Lower lobe of right lung (tissue), 2 donors: ENCODE measurements at regions not wholly inside any gene's neighbourhood (a gene's known extent, or its start where the extent isn't known, plus 50 kb on each side); places are given as distances from the start of the nearest gene placed in this dataset.

Source experiments
- ATAC-seq, 2 donors: fragments of 200-7000 bp; cut with Tn5 transposase; one replicate each; pipeline ENCODE4 v1.9.1; 2020 to 2022; ENCODE audit warnings: mild to moderate bottlenecking in 2 of 2, moderate library complexity in 2 of 2
- DNase-seq: peaks from one replicate; pipeline ENCODE4 v3.0.0-alpha.2; 2020
- H3K27ac ChIP-seq: fragments of 200-600 bp; one replicate; pipeline ENCODE4 v1.8.0; 2022
- H3K27me3 ChIP-seq: fragments of 200-600 bp; one replicate; pipeline ENCODE4 v1.8.0; 2022; ENCODE audit warnings: low read depth
- H3K36me3 ChIP-seq: fragments of 200-600 bp; one replicate; pipeline ENCODE4 v1.8.0; 2022; ENCODE audit warnings: mild to moderate bottlenecking
- H3K4me1 ChIP-seq: fragments of 200-600 bp; one replicate; pipeline ENCODE4 v1.8.0; 2022
- H3K4me3 ChIP-seq: fragments of 200-600 bp; one replicate; pipeline ENCODE4 v1.8.0; 2022; ENCODE audit warnings: mild to moderate bottlenecking
- H3K9me3 ChIP-seq: fragments of 200-600 bp; one replicate; pipeline ENCODE4 v1.8.0; 2022
- intact Hi-C: fragments of 100-400 bp; cut with DNase I; formaldehyde crosslinking; loops from one replicate; pipeline ENCODE4 v1.11.0; 2022
- TF ChIP-seq, protein P1 (sequence below): fragments of 200-600 bp; IDR thresholded peaks from one replicate; pipeline ENCODE4 v1.8.0; 2022; ENCODE audit warnings: antibody characterized with exemption, mild to moderate bottlenecking
- donor health status: DM: no; HTN: yes; CAD: no; lungs with severe emphysema.

DNA sequence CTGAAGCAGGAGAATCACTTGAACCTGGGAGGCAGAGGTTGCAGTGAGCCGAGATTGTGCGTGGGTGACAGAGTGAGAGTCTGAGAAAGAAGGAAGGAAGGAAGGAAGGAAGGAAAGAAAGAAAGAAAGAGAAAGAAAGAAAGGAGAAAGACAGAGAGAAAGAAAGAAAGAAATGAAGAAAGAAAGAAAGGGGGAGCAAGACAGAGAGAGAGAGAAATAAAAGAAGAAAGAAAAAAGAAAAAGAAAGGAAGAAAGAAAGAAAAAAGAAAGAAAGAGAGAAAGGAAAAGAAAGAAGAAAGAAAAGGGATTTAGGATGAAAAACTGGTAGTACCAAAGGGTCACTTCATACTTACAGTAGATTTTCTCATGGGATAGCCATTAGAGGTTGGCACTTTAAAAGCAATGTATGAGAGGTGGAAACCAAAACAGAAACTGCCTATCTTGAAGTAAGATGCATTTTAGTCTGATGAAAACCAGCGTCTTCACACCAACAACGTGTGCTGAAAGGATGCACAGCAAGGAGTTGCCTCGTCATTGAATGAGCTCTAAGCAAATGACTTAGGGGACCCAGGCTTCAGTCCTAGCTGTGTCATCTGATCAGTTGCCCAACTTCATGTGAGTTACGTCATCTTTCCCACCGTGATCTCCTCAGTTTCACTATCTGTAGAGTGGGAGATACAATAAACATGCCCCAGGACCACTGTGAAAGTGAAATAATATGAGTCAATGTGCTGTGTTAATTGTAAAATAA, 133.9 kb upstream of the NEDD9 start:
- Histone ChIP-seq H3K36me3 (no peaks in the 10 kb centered on the region), H3K9me3 (no peaks in the 10 kb centered on the region), H3K4me3 (no peak overlapping the region), H3K27me3 (no peaks in the 10 kb centered on the region), H3K4me1 (peaks cover 77% of the 10 kb centered on the region), H3K27ac (peak overlapping the region; percentile 83)
- ATAC-seq, result peak; percentile 24 to 29
- intact Hi-C loops, result no loop called here
- no peak for DNase-seq
- TF ChIP-seq, protein P1, sequence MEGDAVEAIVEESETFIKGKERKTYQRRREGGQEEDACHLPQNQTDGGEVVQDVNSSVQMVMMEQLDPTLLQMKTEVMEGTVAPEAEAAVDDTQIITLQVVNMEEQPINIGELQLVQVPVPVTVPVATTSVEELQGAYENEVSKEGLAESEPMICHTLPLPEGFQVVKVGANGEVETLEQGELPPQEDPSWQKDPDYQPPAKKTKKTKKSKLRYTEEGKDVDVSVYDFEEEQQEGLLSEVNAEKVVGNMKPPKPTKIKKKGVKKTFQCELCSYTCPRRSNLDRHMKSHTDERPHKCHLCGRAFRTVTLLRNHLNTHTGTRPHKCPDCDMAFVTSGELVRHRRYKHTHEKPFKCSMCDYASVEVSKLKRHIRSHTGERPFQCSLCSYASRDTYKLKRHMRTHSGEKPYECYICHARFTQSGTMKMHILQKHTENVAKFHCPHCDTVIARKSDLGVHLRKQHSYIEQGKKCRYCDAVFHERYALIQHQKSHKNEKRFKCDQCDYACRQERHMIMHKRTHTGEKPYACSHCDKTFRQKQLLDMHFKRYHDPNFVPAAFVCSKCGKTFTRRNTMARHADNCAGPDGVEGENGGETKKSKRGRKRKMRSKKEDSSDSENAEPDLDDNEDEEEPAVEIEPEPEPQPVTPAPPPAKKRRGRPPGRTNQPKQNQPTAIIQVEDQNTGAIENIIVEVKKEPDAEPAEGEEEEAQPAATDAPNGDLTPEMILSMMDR, result no peak

DNA sequence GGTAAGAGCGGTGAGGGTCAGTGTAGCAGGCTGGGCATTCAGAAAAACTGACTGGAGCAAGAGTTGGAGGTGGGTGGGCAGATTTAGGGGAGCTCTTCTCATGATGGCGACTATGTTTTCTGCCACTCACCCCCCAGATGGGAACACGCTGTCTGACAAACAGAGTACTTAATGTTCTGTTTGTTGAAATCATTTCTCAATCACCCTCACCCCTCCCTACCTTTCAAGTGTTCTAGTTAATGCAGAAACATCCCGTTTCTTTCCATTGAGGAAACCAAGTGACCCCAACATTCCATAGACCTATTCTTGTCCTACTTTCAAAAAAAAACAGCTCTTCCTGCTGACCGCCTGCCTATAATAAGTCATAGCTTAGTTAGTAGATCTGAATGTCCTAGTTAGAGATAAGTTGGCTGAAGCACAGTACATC, 132.5 kb upstream of the NEDD9 start:
- no peaks in the 10 kb centered on the region for H3K27me3 ChIP-seq
- H3K27ac ChIP-seq, result peak overlapping the region; percentile 83
- intact Hi-C loops, result no loop called here
- no peaks in the 10 kb centered on the region for H3K36me3 ChIP-seq
- no peaks in the 10 kb centered on the region for H3K9me3 ChIP-seq
- TF ChIP-seq, protein P1, result no peak
- H3K4me3 ChIP-seq, result no peak overlapping the region
- ATAC-seq, result peak; percentile 90 to 92
- peak; percentile 57 for DNase-seq
- peaks cover 68% of the 10 kb centered on the region for H3K4me1 ChIP-seq

GRCh38 chr6:11363881-11364576, 131.6 kb upstream of the NEDD9 start:
- no peak overlapping the region for H3K4me3 ChIP-seq
- TF ChIP-seq, protein P1, result no peak
- peaks cover 66% of the 10 kb centered on the region for H3K4me1 ChIP-seq
- DNase-seq (no peak), ATAC-seq (peak in 1 of 2 donors; percentile 25)
- peak overlapping the region; percentile 83 for H3K27ac ChIP-seq
- no peaks in the 10 kb centered on the region for H3K9me3 ChIP-seq
- no peaks in the 10 kb centered on the region for H3K27me3 ChIP-seq
- no peaks in the 10 kb centered on the region for H3K36me3 ChIP-seq
- intact Hi-C loops, result no loop called here

DNA sequence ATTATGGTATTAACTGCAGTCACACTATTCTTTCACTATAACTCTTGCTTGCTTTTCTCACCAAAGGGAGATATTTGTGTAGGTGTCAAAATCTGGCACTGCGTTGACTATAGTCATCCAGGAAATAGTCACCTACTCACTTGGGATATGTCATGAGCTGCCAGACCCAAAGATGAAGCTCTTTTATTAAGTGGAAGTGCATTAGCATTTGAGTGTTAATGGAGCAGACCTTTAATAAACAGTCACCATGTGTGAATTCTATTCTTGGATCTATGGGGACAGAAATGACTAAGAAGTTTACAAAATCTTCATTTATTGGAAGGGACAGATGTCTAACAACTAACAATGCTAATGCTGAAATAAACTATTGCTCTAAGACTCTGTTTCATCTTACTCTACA, 130.1 kb upstream of the NEDD9 start:
- H3K27ac ChIP-seq, result peak overlapping the region; percentile 38
- intact Hi-C loops, result no loop called here
- no peak for ATAC-seq

GRCh38 chr6:11358904-11359830, 126.7 kb upstream of the NEDD9 start:
- TF ChIP-seq, protein P1, result no peak
- DNase-seq (no peak), ATAC-seq (peak in 1 of 2 donors; percentile 15)
- Histone ChIP-seq H3K27me3 (no peaks in the 10 kb centered on the region), H3K4me3 (no peak overlapping the region), H3K36me3 (no peaks in the 10 kb centered on the region), H3K9me3 (no peaks in the 10 kb centered on the region), H3K27ac (peak overlapping the region; percentile 71), H3K4me1 (peaks cover 50% of the 10 kb centered on the region)
- intact Hi-C loops, result no loop called here

More for the DNA sequence above, 130.1 kb upstream of the NEDD9 start:
- Histone ChIP-seq H3K4me1 (peaks cover 61% of the 10 kb centered on the region), H3K27me3 (no peaks in the 10 kb centered on the region), H3K9me3 (no peaks in the 10 kb centered on the region), H3K4me3 (no peak overlapping the region), H3K36me3 (no peaks in the 10 kb centered on the region)
- DNase-seq, result no peak
- TF ChIP-seq, protein P1, result no peak
